ENCODE measurements at regions not wholly inside any gene's neighbourhood (a gene's known extent, or its start where the extent isn't known, plus 50 kb on each side); places are given as distances from the start of the nearest gene placed in this dataset.

DNA sequence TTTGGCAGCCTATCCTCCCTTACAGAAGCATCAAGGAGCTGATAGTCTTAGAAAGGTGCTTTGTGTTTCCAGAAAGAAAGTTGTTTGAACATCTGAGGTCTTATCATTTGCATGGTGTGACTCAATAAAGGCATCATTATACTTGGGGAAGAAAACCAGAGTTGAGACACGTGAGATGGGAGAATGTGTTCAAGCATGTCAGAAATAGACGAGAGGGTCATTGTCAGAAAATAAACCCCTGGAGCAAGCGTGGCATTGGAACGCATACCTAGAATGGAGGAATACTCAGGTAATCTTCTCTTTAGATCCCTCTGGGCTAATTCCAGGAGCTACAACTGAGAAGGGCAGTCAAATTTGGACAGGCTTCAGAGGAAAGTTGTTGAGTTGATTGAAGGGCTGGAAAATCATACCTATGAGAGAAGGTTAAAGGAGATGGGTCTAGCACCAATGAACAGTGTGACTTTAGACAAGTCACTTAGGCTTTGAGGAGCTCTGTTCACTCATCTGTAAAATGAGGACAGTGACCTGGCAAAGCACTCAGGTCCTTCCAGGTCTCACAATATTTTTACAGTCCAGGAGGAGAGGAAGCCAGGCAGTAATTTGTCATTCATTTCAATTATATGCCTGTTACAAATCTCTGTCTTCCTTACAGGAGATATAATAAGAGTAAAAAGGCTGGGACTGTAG is 101.3 kb upstream of the C1orf21 start:
- ATAC-seq (no peak), DNase-seq (no peak)
- intact Hi-C loops (cut with DNase I), result no loop called here
- H3K27ac ChIP-seq, result no peak overlapping the region
- H3K9me3 ChIP-seq, result peaks cover 0 to 7% of the 10 kb centered on the region in 2 donors
- H3K36me3 ChIP-seq, result no peaks in the 10 kb centered on the region
- no peaks in the 10 kb centered on the region for H3K4me1 ChIP-seq
- no peaks in the 10 kb centered on the region for H3K27me3 ChIP-seq
- TF ChIP-seq, protein P1, sequence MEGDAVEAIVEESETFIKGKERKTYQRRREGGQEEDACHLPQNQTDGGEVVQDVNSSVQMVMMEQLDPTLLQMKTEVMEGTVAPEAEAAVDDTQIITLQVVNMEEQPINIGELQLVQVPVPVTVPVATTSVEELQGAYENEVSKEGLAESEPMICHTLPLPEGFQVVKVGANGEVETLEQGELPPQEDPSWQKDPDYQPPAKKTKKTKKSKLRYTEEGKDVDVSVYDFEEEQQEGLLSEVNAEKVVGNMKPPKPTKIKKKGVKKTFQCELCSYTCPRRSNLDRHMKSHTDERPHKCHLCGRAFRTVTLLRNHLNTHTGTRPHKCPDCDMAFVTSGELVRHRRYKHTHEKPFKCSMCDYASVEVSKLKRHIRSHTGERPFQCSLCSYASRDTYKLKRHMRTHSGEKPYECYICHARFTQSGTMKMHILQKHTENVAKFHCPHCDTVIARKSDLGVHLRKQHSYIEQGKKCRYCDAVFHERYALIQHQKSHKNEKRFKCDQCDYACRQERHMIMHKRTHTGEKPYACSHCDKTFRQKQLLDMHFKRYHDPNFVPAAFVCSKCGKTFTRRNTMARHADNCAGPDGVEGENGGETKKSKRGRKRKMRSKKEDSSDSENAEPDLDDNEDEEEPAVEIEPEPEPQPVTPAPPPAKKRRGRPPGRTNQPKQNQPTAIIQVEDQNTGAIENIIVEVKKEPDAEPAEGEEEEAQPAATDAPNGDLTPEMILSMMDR (IDR thresholded peaks at IDR 0.05), result no peak
- no peak overlapping the region for H3K4me3 ChIP-seq

DNA sequence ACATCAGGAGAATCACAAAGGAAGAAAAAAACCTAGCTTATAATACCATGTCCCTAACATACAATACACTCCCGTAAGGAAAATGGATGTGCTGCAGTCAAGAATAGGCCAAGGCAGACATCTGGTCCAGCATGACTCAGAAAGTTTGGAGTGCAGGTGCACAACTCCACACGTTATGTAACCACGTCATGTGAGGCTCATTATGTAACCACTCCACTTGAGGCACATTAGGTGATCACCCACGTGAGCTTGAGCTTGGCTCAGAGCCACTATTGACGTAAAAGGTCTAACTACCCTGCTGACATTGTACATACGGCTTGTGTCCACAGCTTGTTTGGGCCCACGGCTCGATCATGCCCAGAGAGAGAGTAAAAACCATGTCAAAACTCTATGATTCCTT is 99.8 kb upstream of the C1orf21 start:
- Histone ChIP-seq H3K9me3 (peaks cover 0 to 7% of the 10 kb centered on the region in 2 donors), H3K27me3 (no peaks in the 10 kb centered on the region), H3K4me3 (no peak overlapping the region), H3K27ac (no peak overlapping the region), H3K36me3 (no peaks in the 10 kb centered on the region), H3K4me1 (no peaks in the 10 kb centered on the region)
- TF ChIP-seq, protein P1 (IDR thresholded peaks at IDR 0.05), result no peak
- no peak for DNase-seq
- intact Hi-C loops (cut with DNase I), result no loop called here
- ATAC-seq, result no peak

DNA sequence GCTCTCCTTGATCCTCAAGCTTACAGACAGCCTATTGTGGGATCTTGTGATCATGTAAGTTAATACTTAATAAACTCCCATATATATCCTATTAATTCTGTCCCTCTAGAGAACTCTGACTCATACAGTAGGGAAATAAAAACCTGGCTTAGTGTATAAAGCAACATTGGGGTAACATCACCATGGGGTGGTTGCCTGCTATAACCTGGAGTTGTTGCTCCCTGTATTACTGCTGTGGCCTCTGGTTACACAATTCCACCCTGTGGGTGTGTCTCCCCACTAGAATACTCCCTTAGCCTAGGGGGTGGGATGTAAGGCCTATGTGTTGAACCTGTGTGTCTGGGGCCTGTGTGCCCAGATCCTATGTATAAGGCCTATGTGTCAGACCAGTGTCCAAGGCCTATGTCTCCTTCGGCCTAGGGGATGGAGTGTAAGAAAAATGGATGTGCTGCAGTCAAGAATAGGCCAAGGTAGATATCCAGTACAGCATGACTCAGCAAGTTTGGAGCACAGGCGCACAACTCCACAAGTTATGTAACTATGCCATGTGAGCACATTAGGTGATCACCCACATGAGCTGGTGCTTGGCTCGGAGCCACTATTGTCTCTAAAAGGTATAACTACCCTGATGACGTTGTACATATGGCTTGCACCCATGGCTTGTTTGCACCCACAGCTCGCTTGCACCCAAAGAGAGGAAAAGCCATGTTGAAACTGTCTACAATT is 96.8 kb upstream of the C1orf21 start:
- TF ChIP-seq, protein P1 (IDR thresholded peaks at IDR 0.05), result no peak
- Histone ChIP-seq H3K36me3 (no peaks in the 10 kb centered on the region), H3K9me3 (peaks cover 0 to 7% of the 10 kb centered on the region in 2 donors), H3K27ac (no peak overlapping the region), H3K4me3 (no peak overlapping the region), H3K4me1 (no peaks in the 10 kb centered on the region), H3K27me3 (no peaks in the 10 kb centered on the region)
- DNase-seq, result no peak
- no peak for ATAC-seq
- intact Hi-C loops (cut with DNase I), result no loop called here

DNA sequence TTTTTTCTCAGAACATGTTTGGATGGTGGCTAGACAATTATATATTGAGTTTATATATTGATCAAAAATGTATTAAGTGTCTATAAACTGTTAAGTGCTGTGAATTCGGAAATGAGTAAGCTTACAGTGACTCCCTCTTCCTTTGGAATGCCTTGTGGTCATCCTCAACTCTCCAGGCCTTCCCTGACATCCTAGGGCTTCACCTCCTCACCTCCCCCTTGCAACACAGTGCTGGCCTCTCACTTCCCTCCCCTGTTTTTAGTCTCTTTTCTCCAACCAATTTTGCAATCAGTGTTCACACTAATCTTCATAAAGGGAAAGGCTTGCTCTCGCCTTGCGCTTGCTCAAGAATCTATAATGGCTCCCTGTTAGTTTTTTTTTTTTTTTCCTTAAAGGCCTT is 95.1 kb upstream of the C1orf21 start:
- DNase-seq, result no peak
- ATAC-seq, result no peak
- intact Hi-C loops (cut with DNase I), result no loop called here

DNA sequence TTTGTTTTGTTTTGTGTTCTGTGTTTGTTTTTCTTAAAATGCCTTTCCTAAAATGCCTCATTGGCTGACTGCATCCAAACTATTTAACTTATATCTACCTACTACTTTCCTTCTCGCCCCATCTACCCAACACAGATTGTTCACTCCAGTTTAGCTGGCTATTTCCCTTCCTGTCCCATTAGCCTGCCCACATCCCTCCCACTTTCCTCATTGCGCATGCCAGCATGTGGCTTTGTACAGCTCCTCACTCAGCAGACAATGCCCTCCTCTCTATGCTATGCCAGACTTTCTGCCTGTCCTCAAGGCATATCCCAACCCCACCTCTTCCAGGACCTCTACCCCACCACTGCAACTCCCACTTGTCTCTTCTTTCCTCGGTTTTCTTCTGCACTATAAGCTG is 94.7 kb upstream of the C1orf21 start:
- TF ChIP-seq, protein P1 (IDR thresholded peaks at IDR 0.05), result no peak
- intact Hi-C loops (cut with DNase I), result no loop called here

More for the DNA sequence above, 95.1 kb upstream of the C1orf21 start:
- TF ChIP-seq, protein P1 (IDR thresholded peaks at IDR 0.05), result no peak
- Histone ChIP-seq H3K27me3 (no peaks in the 10 kb centered on the region), H3K36me3 (no peaks in the 10 kb centered on the region), H3K27ac (no peak overlapping the region), H3K4me3 (no peak overlapping the region), H3K9me3 (peaks cover 0 to 7% of the 10 kb centered on the region in 2 donors), H3K4me1 (peaks cover 0 to 6% of the 10 kb centered on the region in 2 donors)

More for the DNA sequence above, 94.7 kb upstream of the C1orf21 start:
- DNase-seq (no peak), ATAC-seq (no peak)
- Histone ChIP-seq H3K4me3 (no peak overlapping the region), H3K9me3 (peaks cover 0 to 7% of the 10 kb centered on the region in 2 donors), H3K27me3 (no peaks in the 10 kb centered on the region), H3K27ac (no peak overlapping the region), H3K4me1 (peaks cover 0 to 9% of the 10 kb centered on the region in 2 donors), H3K36me3 (no peaks in the 10 kb centered on the region)

All from left lung (tissue), 4 donors.